HG03196 (cell line): ENCODE measurements at regions not wholly inside any gene's neighbourhood (a gene's known extent, or its start where the extent isn't known, plus 50 kb on each side); places are given as distances from the start of the nearest gene placed in this dataset.
"Not testable (repeated sequence)": the region's sequence is repeated elsewhere in the genome, so short reads cannot be mapped to it uniquely, and the experiment has no call there.

Experiments used
- ATAC-seq: cut with Tn5 transposase; IDR thresholded peaks from one replicate; pipeline ENCODE4 v1.9.1; 2021; ENCODE audit not compliant: unreplicated experiment

GRCh38 chr3:182323126-182323700 is 470.1 kb upstream of the ATP11B start:
- no peak for ATAC-seq

DNA sequence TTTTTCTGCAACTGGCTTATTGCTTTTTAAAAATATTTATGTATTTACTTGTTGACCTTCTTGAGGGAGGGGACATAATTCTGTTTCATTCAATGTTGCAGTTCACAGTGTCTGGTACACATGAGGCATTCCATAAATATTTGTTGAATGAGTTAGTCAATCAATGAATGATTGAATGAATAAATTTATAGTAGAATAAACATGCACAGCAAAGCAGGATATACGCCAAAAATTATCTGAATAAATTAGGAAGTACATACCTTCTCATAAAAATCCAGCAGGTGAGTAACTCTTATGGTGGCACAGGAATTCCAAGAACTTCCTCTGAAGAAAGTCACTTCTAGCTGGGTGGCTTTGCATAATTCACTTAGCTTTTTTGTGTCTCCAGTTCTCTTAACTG is 469.4 kb upstream of the ATP11B start:
- ATAC-seq = no peak

DNA sequence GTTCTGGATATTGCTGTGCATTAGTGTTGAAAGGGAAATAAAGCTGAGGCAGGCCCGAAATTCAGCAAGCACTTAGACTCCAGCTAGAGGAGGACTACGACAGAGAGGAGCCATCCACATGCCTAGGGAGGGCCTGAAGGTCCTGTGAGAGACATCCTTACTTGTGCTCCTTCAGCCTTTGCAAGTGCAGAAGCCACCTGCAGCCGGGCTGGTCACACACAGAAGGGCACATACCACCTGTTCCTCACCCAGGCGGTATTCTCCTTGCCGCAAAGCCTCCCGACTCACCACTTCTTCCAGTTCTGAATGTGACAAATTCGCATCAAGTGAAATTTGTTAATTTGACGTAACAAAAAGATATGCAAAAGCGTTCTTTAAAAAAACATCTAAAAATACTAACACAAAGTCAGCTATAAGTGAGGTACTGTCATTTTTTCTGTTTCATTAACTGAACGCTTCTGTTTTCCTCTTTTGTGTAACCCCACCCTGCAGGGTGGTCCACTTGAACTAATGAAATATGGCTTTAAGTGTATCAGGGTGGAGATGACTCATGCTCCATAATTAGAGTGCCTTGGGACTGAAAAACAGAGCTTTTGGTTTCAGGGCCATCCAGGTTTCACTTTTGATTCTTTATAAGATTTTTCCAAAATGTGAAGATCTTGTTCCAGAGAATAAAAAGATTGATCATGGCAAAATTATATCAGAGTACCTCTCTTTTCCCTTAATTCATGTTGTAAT is 467.9 kb upstream of the ATP11B start:
- peak; percentile 49 for ATAC-seq

GRCh38 chr3:182327196-182327681 is 466.1 kb upstream of the ATP11B start:
- ATAC-seq = no peak

GRCh38 chr3:182330646-182331045 is 462.7 kb upstream of the ATP11B start:
- ATAC-seq = no peak

DNA sequence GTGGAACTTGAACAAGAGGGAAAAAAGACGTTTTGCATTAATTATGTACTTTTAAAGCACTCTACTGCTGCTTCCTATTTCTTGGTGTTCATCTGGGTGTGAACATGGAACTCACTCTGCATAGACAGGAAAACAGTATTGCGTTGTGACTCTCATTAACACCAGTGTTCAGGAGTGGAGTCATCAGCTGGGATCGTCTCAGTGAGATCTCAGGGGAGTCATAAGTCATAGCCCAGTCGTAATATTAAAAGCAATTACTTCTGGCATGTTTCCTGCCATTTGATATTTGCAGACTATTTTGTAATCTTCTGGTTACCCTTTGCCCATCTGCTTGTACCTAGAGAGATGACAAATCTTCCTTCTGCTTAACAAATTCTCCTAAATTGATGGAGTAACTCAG is 462.0 kb upstream of the ATP11B start:
- no peak for ATAC-seq

DNA sequence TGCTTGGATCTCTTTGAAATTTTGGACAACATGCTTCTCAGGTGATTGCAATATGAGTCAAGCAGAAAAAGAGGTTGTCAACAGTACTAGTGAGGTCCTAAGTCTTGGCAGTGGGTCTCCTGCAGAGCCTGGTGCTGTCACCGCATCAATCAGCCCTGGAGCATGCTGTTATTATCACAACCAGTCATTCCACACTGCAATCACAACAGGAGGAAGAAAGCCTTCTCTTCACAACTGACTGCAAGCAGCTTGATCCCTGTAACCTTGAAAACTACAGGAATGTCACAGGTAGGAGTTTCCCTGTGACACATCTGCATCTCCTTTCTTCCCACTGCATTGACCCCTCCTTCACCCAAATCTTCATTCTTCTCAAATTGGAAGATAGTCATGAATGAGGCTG is 451.1 kb upstream of the ATP11B start:
- ATAC-seq = no peak

GRCh38 chr3:182344026-182344425 is 449.3 kb upstream of the ATP11B start:
- not testable (repeated sequence) for ATAC-seq

- ATAC-seq = no peak
Measured at GRCh38 chr3:182349051-182349450, 444.3 kb upstream of the ATP11B start.

GRCh38 chr3:182349951-182350517 is 443.3 kb upstream of the ATP11B start:
- no peak for ATAC-seq

- no peak for ATAC-seq
Measured at GRCh38 chr3:182357928-182358327, 435.4 kb upstream of the ATP11B start.

DNA sequence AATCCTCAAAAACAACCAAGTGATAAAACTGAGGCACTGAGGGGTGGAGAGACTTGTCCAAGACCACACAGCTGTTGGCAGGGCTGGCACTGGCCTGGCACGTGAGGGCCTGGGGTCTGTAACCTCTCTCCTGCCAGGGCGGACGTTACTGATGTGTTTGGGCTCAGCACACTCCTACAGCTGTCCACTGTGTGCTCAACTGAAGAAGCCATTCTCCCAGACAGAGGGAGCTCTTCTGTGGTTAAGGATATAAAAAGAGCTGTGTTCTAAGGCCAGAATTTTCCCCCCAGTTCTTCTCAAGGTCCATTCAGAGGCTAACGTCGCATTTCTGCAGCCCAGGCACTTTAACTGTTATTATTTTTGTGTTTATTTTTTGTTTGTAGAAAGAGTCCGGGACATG is 429.0 kb upstream of the ATP11B start:
- no peak for ATAC-seq

DNA sequence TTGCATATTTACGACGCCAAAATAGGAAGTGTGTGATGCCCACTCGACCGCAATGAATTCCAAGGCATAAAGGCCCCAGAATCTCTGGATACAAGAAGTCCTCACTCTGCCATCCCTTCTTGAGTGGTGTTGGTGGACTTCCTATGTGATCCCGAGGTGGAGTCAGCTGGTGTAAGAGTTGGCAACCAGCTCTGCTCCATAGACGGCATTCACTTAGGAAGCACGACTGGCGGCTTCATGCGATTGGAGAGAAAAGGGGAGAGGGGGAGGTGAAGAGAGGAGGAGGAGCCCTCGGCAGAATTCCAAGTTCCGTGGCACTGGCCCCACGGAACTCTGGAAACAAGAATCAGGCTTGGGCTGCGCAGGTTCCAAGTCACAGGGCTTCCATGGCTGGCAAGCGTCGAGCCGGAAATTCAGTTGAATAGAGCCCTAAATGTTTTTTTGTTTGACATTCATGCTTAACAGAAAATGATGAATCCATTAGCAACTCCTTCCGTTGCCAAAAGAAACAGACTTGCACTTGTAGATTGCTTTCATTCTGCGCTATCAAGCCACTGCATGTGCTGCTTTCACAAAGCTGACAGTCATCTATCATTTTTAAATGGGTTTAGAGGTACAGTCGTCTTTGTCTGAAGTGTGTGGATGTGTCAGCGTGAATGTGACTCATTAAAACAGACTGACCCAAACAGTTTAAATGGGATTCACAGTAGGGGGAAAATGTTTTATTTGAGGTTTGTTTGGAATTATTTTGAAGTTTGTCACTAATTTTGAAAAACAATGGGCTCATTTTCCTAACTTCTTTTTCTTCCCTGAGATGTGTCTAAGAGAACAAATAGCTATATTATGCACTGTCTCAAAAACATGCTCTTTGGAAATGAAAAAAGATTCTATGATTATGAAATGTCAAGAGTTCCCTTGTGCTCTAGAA is 428.3 kb upstream of the ATP11B start:
- ATAC-seq = no peak

DNA sequence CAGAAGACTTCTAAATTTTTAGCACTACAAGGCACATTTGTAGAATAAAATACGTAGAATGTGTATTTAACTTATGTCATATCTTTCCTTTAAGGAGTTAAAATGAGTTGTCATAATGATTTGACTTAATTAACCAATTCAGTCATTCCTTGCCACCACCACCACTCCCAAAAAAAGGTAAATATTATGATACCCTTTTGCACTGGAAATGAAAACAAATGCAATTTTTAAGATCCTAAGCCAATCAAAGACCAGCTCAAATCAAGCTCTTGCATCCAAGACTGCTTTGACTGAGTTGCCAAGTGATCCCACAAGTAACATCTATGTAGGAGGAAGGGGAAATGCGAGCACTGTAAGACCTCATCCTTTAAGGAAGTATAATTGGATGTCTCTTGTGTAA is 426.6 kb upstream of the ATP11B start:
- ATAC-seq = no peak

- ATAC-seq = no peak
Measured at GRCh38 chr3:182369861-182370260, 423.4 kb upstream of the ATP11B start.

GRCh38 chr3:182370949-182371348 is 422.4 kb upstream of the ATP11B start:
- no peak for ATAC-seq

DNA sequence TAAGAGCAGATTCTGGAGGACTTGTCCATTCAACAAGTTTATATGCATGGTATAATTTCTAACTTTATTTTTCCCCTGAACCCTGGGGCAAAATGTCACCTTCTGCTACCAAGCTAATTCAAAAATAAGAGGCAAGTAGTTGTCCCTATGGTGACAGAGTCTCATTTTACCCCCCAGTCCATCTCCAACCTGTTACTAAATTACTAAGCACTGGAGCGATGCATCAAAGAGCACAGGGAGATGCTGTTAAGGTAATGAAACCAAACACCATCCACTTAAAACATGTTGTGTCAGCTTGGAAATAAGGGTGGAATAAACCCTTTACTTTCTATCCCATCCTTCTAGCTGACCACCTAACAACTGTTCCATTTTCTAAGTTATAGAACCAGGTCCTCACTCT is 417.4 kb upstream of the ATP11B start:
- no peak for ATAC-seq

DNA sequence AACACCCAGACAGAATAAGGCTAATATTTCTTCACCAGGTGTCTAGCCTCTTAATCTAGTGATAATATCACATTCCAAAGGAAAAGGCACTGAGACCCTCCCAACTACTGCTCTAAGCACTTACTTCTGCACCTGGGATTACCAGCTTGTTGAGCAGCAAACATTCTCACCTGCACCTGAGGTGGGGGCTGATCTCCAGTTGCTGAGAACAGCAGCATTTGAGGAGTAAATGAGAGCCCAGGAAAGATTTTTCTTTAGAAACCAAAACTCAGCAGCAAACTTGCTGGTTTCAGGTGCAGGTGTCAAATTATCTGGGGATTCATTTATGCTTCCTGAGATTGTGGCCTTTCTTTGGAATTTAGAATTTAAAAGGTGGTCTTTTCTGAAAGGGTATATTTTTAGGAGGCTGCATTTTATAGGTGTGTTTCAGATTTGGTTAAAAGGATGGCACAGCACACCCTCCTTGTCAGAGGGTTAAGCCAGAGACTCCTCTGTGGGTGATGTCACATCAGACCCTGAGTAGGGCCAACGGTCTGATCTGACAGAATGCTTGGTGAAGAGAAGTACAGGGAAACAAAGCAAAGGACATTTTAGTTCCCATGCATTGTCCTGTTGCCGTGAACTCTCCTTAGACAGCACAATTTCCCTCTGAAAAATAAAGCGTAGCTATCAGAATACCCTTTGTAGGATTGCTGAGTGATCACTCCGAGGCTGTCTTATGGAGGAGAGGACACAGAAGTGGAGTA is 411.0 kb upstream of the ATP11B start:
- ATAC-seq = no peak

GRCh38 chr3:182384221-182384620 is 409.1 kb upstream of the ATP11B start:
- ATAC-seq = no peak

GRCh38 chr3:182385356-182385755 is 407.9 kb upstream of the ATP11B start:
- no peak for ATAC-seq

DNA sequence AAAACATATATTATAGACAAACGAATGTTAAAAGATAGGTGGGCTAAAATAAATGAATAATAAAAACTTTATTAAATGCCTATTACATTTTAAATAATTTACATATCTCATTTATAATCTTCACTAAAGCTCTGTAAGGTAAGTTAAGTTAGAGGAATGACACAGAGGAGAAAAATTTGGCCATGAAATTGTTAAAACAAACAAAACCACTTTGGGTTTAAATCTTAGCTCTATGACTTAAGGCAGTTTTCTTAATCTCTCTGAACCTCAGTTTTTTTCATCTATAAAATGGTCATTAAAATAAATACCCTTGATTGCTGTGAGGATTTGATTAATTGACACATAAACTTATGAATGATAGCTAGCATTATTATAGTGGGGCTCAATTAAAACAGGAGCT is 404.8 kb upstream of the ATP11B start:
- no peak for ATAC-seq
